ENCODE measurements at regions not wholly inside any gene's neighbourhood (a gene's known extent, or its start where the extent isn't known, plus 50 kb on each side); places are given as distances from the start of the nearest gene placed in this dataset.

GRCh38 chr4:104752337-104752736 lies 257.6 kb upstream of the CXXC4 start:
- H3K27ac ChIP-seq (ENCODE audit: low read depth, low read length, poor library complexity, severe bottlenecking) = no peak overlapping the region
- no peak for TF ChIP-seq EZH2 (IDR thresholded peaks at IDR 0.05; ENCODE audit: borderline replicate concordance, low read depth, low read length, poor library complexity, severe bottlenecking)
- no peaks in the 10 kb centered on the region for H3K9me3 ChIP-seq (ENCODE audit: low read depth, low read length, poor library complexity, severe bottlenecking)
- H3K4me1 ChIP-seq (ENCODE audit: insufficient read depth, low read length, poor library complexity, severe bottlenecking) = no peaks in the 10 kb centered on the region
- ChIA-PET CTCF (no interaction called here), POLR2A (ENCODE audit: low non-redundant PET) (no interaction called here)
- intact Hi-C loops (cut with micrococcal nuclease; ENCODE audit: unreplicated experiment) = no loop called here
- DNase-seq (ENCODE audit: low spot score) = no peak
- no peak overlapping the region for H3K4me3 ChIP-seq (ENCODE audit: low read depth, low read length, poor library complexity, severe bottlenecking)
- H3K36me3 ChIP-seq (ENCODE audit: insufficient read depth, low read length, poor library complexity, severe bottlenecking) = no peaks in the 10 kb centered on the region
- H3K27me3 ChIP-seq (replicated peaks; ENCODE audit: insufficient read depth, low read depth, low read length, poor library complexity) = no peaks in the 10 kb centered on the region
- BruUV-seq (replicated peaks) = no TSS peak

GRCh38 chr4:104756837-104757236 lies 262.1 kb upstream of the CXXC4 start:
- ChIA-PET POLR2A (ENCODE audit: low non-redundant PET) (no interaction called here), CTCF (no interaction called here)
- H3K27me3 ChIP-seq (replicated peaks; ENCODE audit: insufficient read depth, low read depth, low read length, poor library complexity) = no peaks in the 10 kb centered on the region
- intact Hi-C loops (cut with micrococcal nuclease; ENCODE audit: unreplicated experiment) = no loop called here
- no peak for DNase-seq (ENCODE audit: low spot score)
- H3K9me3 ChIP-seq (ENCODE audit: low read depth, low read length, poor library complexity, severe bottlenecking) = no peaks in the 10 kb centered on the region
- no TSS peak for BruUV-seq (replicated peaks)
- no peaks in the 10 kb centered on the region for H3K36me3 ChIP-seq (ENCODE audit: insufficient read depth, low read length, poor library complexity, severe bottlenecking)
- H3K4me3 ChIP-seq (ENCODE audit: low read depth, low read length, poor library complexity, severe bottlenecking) = no peak overlapping the region
- TF ChIP-seq EZH2 (IDR thresholded peaks at IDR 0.05; ENCODE audit: borderline replicate concordance, low read depth, low read length, poor library complexity, severe bottlenecking) (no peak), CTCF (conservative IDR thresholded peaks at IDR 0.05; ENCODE audit: low read depth, low read length) (no peak)
- no peaks in the 10 kb centered on the region for H3K4me1 ChIP-seq (ENCODE audit: insufficient read depth, low read length, poor library complexity, severe bottlenecking)
- no peak overlapping the region for H3K27ac ChIP-seq (ENCODE audit: low read depth, low read length, poor library complexity, severe bottlenecking)

- TF ChIP-seq CTCF (conservative IDR thresholded peaks at IDR 0.05; ENCODE audit: low read depth, low read length) (no peak), EZH2 (IDR thresholded peaks at IDR 0.05; ENCODE audit: borderline replicate concordance, low read depth, low read length, poor library complexity, severe bottlenecking) (no peak)
- BruUV-seq (replicated peaks) = no TSS peak
- intact Hi-C loops (cut with micrococcal nuclease; ENCODE audit: unreplicated experiment) = no loop called here
- Histone ChIP-seq H3K4me3 (ENCODE audit: low read depth, low read length, poor library complexity, severe bottlenecking) (no peak overlapping the region), H3K9me3 (ENCODE audit: low read depth, low read length, poor library complexity, severe bottlenecking) (no peaks in the 10 kb centered on the region), H3K27ac (ENCODE audit: low read depth, low read length, poor library complexity, severe bottlenecking) (no peak overlapping the region), H3K27me3 (replicated peaks; ENCODE audit: insufficient read depth, low read depth, low read length, poor library complexity) (no peaks in the 10 kb centered on the region), H3K36me3 (ENCODE audit: insufficient read depth, low read length, poor library complexity, severe bottlenecking) (no peaks in the 10 kb centered on the region), H3K4me1 (ENCODE audit: insufficient read depth, low read length, poor library complexity, severe bottlenecking) (no peaks in the 10 kb centered on the region)
- CTCF ChIA-PET = no interaction called here
- POLR2A ChIA-PET (ENCODE audit: low non-redundant PET) = no interaction called here
- no peak for DNase-seq (ENCODE audit: low spot score)
Measured at GRCh38 chr4:104758574-104758973, 263.9 kb upstream of the CXXC4 start.

GRCh38 chr4:104763554-104764222 lies 269.0 kb upstream of the CXXC4 start:
- ChIA-PET POLR2A (ENCODE audit: low non-redundant PET) (no interaction called here), CTCF (no interaction called here)
- intact Hi-C loops (cut with micrococcal nuclease; ENCODE audit: unreplicated experiment) = no loop called here
- H3K4me3 ChIP-seq (ENCODE audit: low read depth, low read length, poor library complexity, severe bottlenecking) = no peak overlapping the region
- no peaks in the 10 kb centered on the region for H3K27me3 ChIP-seq (replicated peaks; ENCODE audit: insufficient read depth, low read depth, low read length, poor library complexity)
- no peaks in the 10 kb centered on the region for H3K4me1 ChIP-seq (ENCODE audit: insufficient read depth, low read length, poor library complexity, severe bottlenecking)
- no peak for DNase-seq (ENCODE audit: low spot score)
- TF ChIP-seq CTCF (conservative IDR thresholded peaks at IDR 0.05; ENCODE audit: low read depth, low read length) (no peak), EZH2 (IDR thresholded peaks at IDR 0.05; ENCODE audit: borderline replicate concordance, low read depth, low read length, poor library complexity, severe bottlenecking) (no peak)
- BruUV-seq (replicated peaks) = no TSS peak
- H3K36me3 ChIP-seq (ENCODE audit: insufficient read depth, low read length, poor library complexity, severe bottlenecking) = no peaks in the 10 kb centered on the region
- no peaks in the 10 kb centered on the region for H3K9me3 ChIP-seq (ENCODE audit: low read depth, low read length, poor library complexity, severe bottlenecking)
- H3K27ac ChIP-seq (ENCODE audit: low read depth, low read length, poor library complexity, severe bottlenecking) = no peak overlapping the region
